Gastrocnemius medialis (tissue), 4 donors: ENCODE measurements at regions not wholly inside any gene's neighbourhood (a gene's known extent, or its start where the extent isn't known, plus 50 kb on each side); places are given as distances from the start of the nearest gene placed in this dataset.

ENCODE experiments used
- CTCF ChIP-seq, 5 experiments: fragments of 450-650 bp in 3 of 5; fragments of 200-600 bp in 2 of 5; sonication (generic) in 2 of 5; IDR thresholded peaks in 4 of 5; conservative IDR thresholded peaks in 1 of 5; 1 replicate in 4 of 5; 2 replicates in 1 of 5; pipeline ENCODE4 v1.5.1; 2016 to 2019; ENCODE audit warnings: antibody characterized with exemption in 5 of 5, mild to moderate bottlenecking in 3 of 5, moderate library complexity in 3 of 5
- POLR2A ChIP-seq, 2 donors: fragments of 450-650 bp; IDR thresholded peaks; one replicate each; pipeline ENCODE4 v1.6.1; 2017; ENCODE audit warnings: antibody characterized with exemption in 2 of 2, mild to moderate bottlenecking in 2 of 2, moderate library complexity in 2 of 2

- no peak for TF ChIP-seq CTCF (IDR thresholded peaks at IDR 0.05 in 4 of 5, conservative IDR thresholded peaks at IDR 0.05 in 1 of 5)
- no peak for TF ChIP-seq POLR2A (IDR thresholded peaks at IDR 0.05)
Observed at GRCh38 chr6:167230288-167230687, 60.8 kb upstream of the UNC93A start.
